H1 (cell line): ENCODE measurements at regions not wholly inside any gene's neighbourhood (a gene's known extent, or its start where the extent isn't known, plus 50 kb on each side); places are given as distances from the start of the nearest gene placed in this dataset.

Source experiments
- CHD1 ChIP-seq: IDR thresholded peaks from 2 replicates; pipeline ENCODE4 v1.6.1; 2012; ENCODE audit warnings: low read depth, low read length, improper control_type of control experiment
- CHD2 ChIP-seq: IDR thresholded peaks from 2 replicates; pipeline ENCODE4 v1.6.1; 2012; ENCODE audit warnings: low read length, improper control_type of control experiment
- HDAC6 ChIP-seq: IDR thresholded peaks from one replicate; pipeline ENCODE4 v1.7.1; 2012; ENCODE audit warnings: low read depth, mild to moderate bottlenecking, inconsistent platforms, low read length, moderate library complexity
- PHF8 ChIP-seq: fragments of 200-600 bp; sonication (generic); conservative IDR thresholded peaks from 2 replicates; pipeline ENCODE4 v1.7.1; 2012; ENCODE audit warnings: low read depth, mild to moderate bottlenecking, inconsistent platforms, low read length, moderate library complexity
- SP4 ChIP-seq: IDR thresholded peaks from 2 replicates; pipeline ENCODE4 v1.6.1; 2012; ENCODE audit warnings: low read length, inconsistent platforms
- TAF1 ChIP-seq: IDR thresholded peaks from 2 replicates; pipeline ENCODE4 v1.6.1; 2011; ENCODE audit warnings: mild to moderate bottlenecking, low read depth, low read length
- TCF12 ChIP-seq: IDR thresholded peaks from 2 replicates; pipeline ENCODE4 v1.6.1; 2011; ENCODE audit warnings: low read depth, mild to moderate bottlenecking, low read length
- YY1 ChIP-seq: IDR thresholded peaks from 2 replicates; pipeline ENCODE4 v1.6.1; 2011; ENCODE audit warnings: low read depth, mild to moderate bottlenecking, low read length
- TF ChIP-seq, protein P1 (sequence below): fragments of 300-600 bp; sonication (generic); IDR thresholded peaks from 2 replicates; pipeline ENCODE4 v1.7.1; 2012; ENCODE audit warnings: low read length, moderate library complexity, mild to moderate bottlenecking, inconsistent platforms; ENCODE audit not compliant: insufficient replicate concordance

DNA sequence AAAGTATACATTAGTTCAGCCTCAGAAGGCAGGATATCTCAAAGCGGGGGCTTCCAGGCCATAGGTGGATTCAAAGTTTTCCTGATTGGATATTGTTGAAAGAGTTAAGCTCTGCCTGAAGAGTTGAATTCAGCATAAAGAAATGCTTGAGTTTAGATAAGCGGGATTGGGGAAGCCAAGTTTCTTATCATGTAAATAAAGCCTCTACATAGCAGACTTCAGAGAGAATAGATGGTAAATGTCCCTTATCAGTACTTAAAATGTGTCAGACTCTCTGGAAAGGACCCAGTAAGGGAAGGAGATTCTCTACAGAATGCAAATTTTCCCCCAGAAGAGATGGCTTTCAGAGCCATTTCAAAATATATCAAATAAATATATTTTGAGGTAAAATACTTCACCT is 423.5 kb downstream of the SHISA9 start (continued):
- TF ChIP-seq, protein P1, sequence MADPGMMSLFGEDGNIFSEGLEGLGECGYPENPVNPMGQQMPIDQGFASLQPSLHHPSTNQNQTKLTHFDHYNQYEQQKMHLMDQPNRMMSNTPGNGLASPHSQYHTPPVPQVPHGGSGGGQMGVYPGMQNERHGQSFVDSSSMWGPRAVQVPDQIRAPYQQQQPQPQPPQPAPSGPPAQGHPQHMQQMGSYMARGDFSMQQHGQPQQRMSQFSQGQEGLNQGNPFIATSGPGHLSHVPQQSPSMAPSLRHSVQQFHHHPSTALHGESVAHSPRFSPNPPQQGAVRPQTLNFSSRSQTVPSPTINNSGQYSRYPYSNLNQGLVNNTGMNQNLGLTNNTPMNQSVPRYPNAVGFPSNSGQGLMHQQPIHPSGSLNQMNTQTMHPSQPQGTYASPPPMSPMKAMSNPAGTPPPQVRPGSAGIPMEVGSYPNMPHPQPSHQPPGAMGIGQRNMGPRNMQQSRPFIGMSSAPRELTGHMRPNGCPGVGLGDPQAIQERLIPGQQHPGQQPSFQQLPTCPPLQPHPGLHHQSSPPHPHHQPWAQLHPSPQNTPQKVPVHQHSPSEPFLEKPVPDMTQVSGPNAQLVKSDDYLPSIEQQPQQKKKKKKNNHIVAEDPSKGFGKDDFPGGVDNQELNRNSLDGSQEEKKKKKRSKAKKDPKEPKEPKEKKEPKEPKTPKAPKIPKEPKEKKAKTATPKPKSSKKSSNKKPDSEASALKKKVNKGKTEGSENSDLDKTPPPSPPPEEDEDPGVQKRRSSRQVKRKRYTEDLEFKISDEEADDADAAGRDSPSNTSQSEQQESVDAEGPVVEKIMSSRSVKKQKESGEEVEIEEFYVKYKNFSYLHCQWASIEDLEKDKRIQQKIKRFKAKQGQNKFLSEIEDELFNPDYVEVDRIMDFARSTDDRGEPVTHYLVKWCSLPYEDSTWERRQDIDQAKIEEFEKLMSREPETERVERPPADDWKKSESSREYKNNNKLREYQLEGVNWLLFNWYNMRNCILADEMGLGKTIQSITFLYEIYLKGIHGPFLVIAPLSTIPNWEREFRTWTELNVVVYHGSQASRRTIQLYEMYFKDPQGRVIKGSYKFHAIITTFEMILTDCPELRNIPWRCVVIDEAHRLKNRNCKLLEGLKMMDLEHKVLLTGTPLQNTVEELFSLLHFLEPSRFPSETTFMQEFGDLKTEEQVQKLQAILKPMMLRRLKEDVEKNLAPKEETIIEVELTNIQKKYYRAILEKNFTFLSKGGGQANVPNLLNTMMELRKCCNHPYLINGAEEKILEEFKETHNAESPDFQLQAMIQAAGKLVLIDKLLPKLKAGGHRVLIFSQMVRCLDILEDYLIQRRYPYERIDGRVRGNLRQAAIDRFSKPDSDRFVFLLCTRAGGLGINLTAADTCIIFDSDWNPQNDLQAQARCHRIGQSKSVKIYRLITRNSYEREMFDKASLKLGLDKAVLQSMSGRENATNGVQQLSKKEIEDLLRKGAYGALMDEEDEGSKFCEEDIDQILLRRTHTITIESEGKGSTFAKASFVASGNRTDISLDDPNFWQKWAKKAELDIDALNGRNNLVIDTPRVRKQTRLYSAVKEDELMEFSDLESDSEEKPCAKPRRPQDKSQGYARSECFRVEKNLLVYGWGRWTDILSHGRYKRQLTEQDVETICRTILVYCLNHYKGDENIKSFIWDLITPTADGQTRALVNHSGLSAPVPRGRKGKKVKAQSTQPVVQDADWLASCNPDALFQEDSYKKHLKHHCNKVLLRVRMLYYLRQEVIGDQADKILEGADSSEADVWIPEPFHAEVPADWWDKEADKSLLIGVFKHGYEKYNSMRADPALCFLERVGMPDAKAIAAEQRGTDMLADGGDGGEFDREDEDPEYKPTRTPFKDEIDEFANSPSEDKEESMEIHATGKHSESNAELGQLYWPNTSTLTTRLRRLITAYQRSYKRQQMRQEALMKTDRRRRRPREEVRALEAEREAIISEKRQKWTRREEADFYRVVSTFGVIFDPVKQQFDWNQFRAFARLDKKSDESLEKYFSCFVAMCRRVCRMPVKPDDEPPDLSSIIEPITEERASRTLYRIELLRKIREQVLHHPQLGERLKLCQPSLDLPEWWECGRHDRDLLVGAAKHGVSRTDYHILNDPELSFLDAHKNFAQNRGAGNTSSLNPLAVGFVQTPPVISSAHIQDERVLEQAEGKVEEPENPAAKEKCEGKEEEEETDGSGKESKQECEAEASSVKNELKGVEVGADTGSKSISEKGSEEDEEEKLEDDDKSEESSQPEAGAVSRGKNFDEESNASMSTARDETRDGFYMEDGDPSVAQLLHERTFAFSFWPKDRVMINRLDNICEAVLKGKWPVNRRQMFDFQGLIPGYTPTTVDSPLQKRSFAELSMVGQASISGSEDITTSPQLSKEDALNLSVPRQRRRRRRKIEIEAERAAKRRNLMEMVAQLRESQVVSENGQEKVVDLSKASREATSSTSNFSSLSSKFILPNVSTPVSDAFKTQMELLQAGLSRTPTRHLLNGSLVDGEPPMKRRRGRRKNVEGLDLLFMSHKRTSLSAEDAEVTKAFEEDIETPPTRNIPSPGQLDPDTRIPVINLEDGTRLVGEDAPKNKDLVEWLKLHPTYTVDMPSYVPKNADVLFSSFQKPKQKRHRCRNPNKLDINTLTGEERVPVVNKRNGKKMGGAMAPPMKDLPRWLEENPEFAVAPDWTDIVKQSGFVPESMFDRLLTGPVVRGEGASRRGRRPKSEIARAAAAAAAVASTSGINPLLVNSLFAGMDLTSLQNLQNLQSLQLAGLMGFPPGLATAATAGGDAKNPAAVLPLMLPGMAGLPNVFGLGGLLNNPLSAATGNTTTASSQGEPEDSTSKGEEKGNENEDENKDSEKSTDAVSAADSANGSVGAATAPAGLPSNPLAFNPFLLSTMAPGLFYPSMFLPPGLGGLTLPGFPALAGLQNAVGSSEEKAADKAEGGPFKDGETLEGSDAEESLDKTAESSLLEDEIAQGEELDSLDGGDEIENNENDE: no peak
- TF ChIP-seq PHF8 (no peak), HDAC6 (no peak), CHD2 (no peak), SP4 (no peak), TAF1 (no peak), YY1 (no peak), TCF12 (no peak), CHD1 (no peak)
